ENCODE measurements at regions not wholly inside any gene's neighbourhood (a gene's known extent, or its start where the extent isn't known, plus 50 kb on each side); places are given as distances from the start of the nearest gene placed in this dataset.
"Not testable (repeated sequence)": the region's sequence is repeated elsewhere in the genome, so short reads cannot be mapped to it uniquely, and the experiment has no call there.

GRCh38 chr2:211204456-211204855, 648.1 kb downstream of the CPS1 start:
- no peak for DNase-seq (ENCODE audit: low read depth, low spot score)
- no peak overlapping the region for H3K4me3 ChIP-seq (ENCODE audit: low read depth, low read length)
- in situ Hi-C loops (cut with HindIII; ENCODE audit: low sequenced_read_pairs), result no loop called here
- no peak for TF ChIP-seq CTCF (IDR thresholded peaks at IDR 0.05; ENCODE audit: low read depth, low read length)

GRCh38 chr2:211204902-211205301, 648.5 kb downstream of the CPS1 start:
- no peak for TF ChIP-seq CTCF (IDR thresholded peaks at IDR 0.05; ENCODE audit: low read depth, low read length)
- no peak overlapping the region for H3K4me3 ChIP-seq (ENCODE audit: low read depth, low read length)
- DNase-seq (ENCODE audit: low read depth, low spot score), result no peak
- in situ Hi-C loops (cut with HindIII; ENCODE audit: low sequenced_read_pairs), result no loop called here

- no peak for TF ChIP-seq CTCF (IDR thresholded peaks at IDR 0.05; ENCODE audit: low read depth, low read length)
- DNase-seq (ENCODE audit: low read depth, low spot score), result no peak
- in situ Hi-C loops (cut with HindIII; ENCODE audit: low sequenced_read_pairs), result no loop called here
- no peak overlapping the region for H3K4me3 ChIP-seq (ENCODE audit: low read depth, low read length)
Observed at GRCh38 chr2:211205358-211205757, 649.0 kb downstream of the CPS1 start.

- TF ChIP-seq CTCF (IDR thresholded peaks at IDR 0.05; ENCODE audit: low read depth, low read length), result no peak
- in situ Hi-C loops (cut with HindIII; ENCODE audit: low sequenced_read_pairs), result no loop called here
- no peak overlapping the region for H3K4me3 ChIP-seq (ENCODE audit: low read depth, low read length)
- DNase-seq (ENCODE audit: low read depth, low spot score), result no peak
Observed at GRCh38 chr2:211205836-211206235, 649.4 kb downstream of the CPS1 start.

- no peak overlapping the region for H3K4me3 ChIP-seq (ENCODE audit: low read depth, low read length)
- peak; percentile 6 for DNase-seq (ENCODE audit: low read depth, low spot score)
- TF ChIP-seq CTCF (IDR thresholded peaks at IDR 0.05; ENCODE audit: low read depth, low read length), result peak; percentile 6
- in situ Hi-C loops (cut with HindIII; ENCODE audit: low sequenced_read_pairs), result no loop called here
Observed at GRCh38 chr2:211216221-211216620, 659.8 kb downstream of the CPS1 start.

- H3K4me3 ChIP-seq (ENCODE audit: low read depth, low read length); in situ Hi-C loops (cut with HindIII; ENCODE audit: low sequenced_read_pairs): not testable (repeated sequence)
Observed at GRCh38 chr2:211219548-211219947, 663.1 kb downstream of the CPS1 start.

GRCh38 chr2:211225784-211226183, 669.4 kb downstream of the CPS1 start:
- no peak overlapping the region for H3K4me3 ChIP-seq (ENCODE audit: low read depth, low read length)
- no peak for TF ChIP-seq CTCF (IDR thresholded peaks at IDR 0.05; ENCODE audit: low read depth, low read length)
- in situ Hi-C loops (cut with HindIII; ENCODE audit: low sequenced_read_pairs), result no loop called here
- no peak for DNase-seq (ENCODE audit: low read depth, low spot score)

More at GRCh38 chr2:211219548-211219947, 663.1 kb downstream of the CPS1 start:
- not testable (repeated sequence) for DNase-seq (ENCODE audit: low read depth, low spot score)

Data from astrocyte of the spinal cord (primary cell).